Activated CD8-positive, alpha-beta T cell treated with anti-CD3 and anti-CD28 coated beads for 36 hours (primary cell): ENCODE measurements at regions not wholly inside any gene's neighbourhood (a gene's known extent, or its start where the extent isn't known, plus 50 kb on each side); places are given as distances from the start of the nearest gene placed in this dataset.

ENCODE experiments used
- ATAC-seq: fragments of 200-7000 bp; cut with Tn5 transposase; one replicate; pipeline ENCODE4 v1.10.0; 2021; ENCODE audit warnings: mild to moderate bottlenecking, moderate library complexity
- CTCF ChIA-PET: fragments of 350-600 bp; sonication (Branson Sonifier 250); formaldehyde crosslinking; loops from one replicate; lab custom pipeline; 2021; ENCODE audit warnings: antibody characterized with exemption; lab: Charles Lee
- POLR2A ChIA-PET: fragments of 350-600 bp; sonication (Branson Sonifier 250); formaldehyde crosslinking; loops from one replicate; lab custom pipeline; 2021; ENCODE audit warnings: antibody characterized with exemption; lab: Charles Lee
- DNase-seq: peaks from one replicate; pipeline ENCODE4 v3.0.0-alpha.2; 2020
- H3K27ac Mint-ChIP-seq: one replicate; pipeline ENCODE4 v1.8.0; 2021; ENCODE audit warnings: mild to moderate bottlenecking, mixed read lengths
- H3K27me3 Mint-ChIP-seq: one replicate; pipeline ENCODE4 v1.8.0; 2021; ENCODE audit warnings: mixed read lengths
- H3K36me3 Mint-ChIP-seq: one replicate; pipeline ENCODE4 v1.8.0; 2021; ENCODE audit warnings: low read depth, mixed read lengths
- H3K4me1 Mint-ChIP-seq: one replicate; pipeline ENCODE4 v1.8.0; 2021; ENCODE audit warnings: low read depth, mixed read lengths
- H3K4me3 Mint-ChIP-seq: one replicate; pipeline ENCODE4 v1.8.0; 2021; ENCODE audit warnings: mild to moderate bottlenecking, moderate library complexity, mixed read lengths
- H3K9me3 Mint-ChIP-seq: one replicate; pipeline ENCODE4 v1.8.0; 2021; ENCODE audit warnings: mixed read lengths
- CTCF ChIP-seq: fragments of 200-600 bp; IDR thresholded peaks from one replicate; pipeline ENCODE4 v1.8.0; 2022; ENCODE audit warnings: antibody characterized with exemption, mild to moderate bottlenecking
- intact Hi-C: fragments of 100-400 bp; cut with micrococcal nuclease; formaldehyde crosslinking; loops from one replicate; pipeline ENCODE4 v1.10.0; 2022

DNA sequence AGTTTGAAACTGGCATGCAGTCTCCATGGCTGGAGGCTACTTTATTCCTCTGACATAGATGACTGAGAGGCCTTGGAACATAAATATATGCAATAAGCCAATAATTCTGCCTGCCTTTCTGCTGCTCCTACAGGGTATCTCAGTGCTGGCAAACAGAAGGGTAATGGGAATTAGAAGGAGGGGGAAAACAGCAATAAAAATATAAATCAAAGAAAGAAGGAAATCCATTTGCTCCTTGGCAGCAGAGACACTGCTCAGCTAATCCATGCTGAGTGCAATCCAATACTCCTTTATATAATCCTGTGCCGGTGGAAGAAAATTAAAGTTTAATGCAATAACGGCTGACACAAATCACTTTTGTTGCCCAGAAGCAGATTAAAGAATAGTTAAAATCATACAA is 478.9 kb downstream of the SPATA31D1 start:
- TF ChIP-seq CTCF, result no peak
- no peak overlapping the region for H3K4me3 Mint-ChIP-seq
- H3K9me3 Mint-ChIP-seq, result no peaks in the 10 kb centered on the region
- ATAC-seq, result no peak
- no peaks in the 10 kb centered on the region for H3K4me1 Mint-ChIP-seq
- CTCF ChIA-PET, result no interaction called here
- H3K27ac Mint-ChIP-seq, result no peak overlapping the region
- intact Hi-C loops, result no loop called here
- H3K27me3 Mint-ChIP-seq, result peaks cover 1% of the 10 kb centered on the region
- no peaks in the 10 kb centered on the region for H3K36me3 Mint-ChIP-seq
- no peak for DNase-seq
- POLR2A ChIA-PET, result interaction anchor here (0.7 kb wide), 1 partner anchor 113 kb away, joined by 3 read pairs; no protein-coding TSS in a partner anchor

GRCh38 chr9:82474235-82474634 is 485.7 kb downstream of the SPATA31D1 start:
- no peaks in the 10 kb centered on the region for H3K4me1 Mint-ChIP-seq
- no peaks in the 10 kb centered on the region for H3K36me3 Mint-ChIP-seq
- ChIA-PET CTCF (no interaction called here), POLR2A (no interaction called here)
- H3K4me3 Mint-ChIP-seq, result no peak overlapping the region
- no peak for DNase-seq
- H3K9me3 Mint-ChIP-seq, result peaks cover 2% of the 10 kb centered on the region
- H3K27ac Mint-ChIP-seq, result no peak overlapping the region
- ATAC-seq, result no peak
- intact Hi-C loops, result no loop called here
- no peak for TF ChIP-seq CTCF
- no peaks in the 10 kb centered on the region for H3K27me3 Mint-ChIP-seq

DNA sequence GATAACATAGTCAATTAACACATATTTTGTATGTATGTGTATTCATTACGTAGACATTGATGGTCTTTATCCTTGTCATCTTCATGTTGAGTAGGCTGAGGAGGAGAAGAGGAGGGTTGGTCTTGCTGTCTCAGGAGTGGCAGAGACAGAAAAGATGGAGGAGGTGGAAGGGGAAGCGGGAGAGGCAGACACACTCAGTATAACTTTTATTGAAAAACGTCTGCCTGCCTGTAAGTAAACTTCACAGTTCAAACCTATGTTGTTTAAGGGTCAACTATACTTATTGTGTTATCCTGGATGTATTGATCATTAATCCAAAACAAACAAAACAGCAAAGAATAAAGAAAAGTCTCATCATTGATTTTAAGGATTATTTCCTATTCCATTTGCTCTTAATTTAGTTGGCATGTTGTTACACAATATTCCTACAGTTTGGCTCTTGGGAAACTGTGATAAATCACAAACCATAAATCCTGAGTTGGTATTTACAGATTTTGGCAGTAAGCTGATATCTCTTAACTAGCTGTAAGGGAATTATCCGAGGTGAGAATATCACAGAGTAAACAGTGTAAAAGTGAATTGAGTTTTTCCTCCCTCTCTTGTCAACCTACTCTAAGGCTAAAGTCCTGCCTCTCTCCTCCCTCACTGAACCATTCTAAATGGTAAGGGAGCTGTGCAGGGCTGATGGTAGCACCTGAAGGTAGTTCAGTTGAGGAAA is 487.2 kb downstream of the SPATA31D1 start:
- peaks cover 2% of the 10 kb centered on the region for H3K9me3 Mint-ChIP-seq
- DNase-seq (no peak), ATAC-seq (no peak)
- H3K4me1 Mint-ChIP-seq, result no peaks in the 10 kb centered on the region
- H3K27me3 Mint-ChIP-seq, result no peaks in the 10 kb centered on the region
- no peak overlapping the region for H3K27ac Mint-ChIP-seq
- H3K4me3 Mint-ChIP-seq, result no peak overlapping the region
- CTCF ChIA-PET, result no interaction called here
- POLR2A ChIA-PET, result no interaction called here
- no peak for TF ChIP-seq CTCF
- no peaks in the 10 kb centered on the region for H3K36me3 Mint-ChIP-seq
- intact Hi-C loops, result no loop called here

DNA sequence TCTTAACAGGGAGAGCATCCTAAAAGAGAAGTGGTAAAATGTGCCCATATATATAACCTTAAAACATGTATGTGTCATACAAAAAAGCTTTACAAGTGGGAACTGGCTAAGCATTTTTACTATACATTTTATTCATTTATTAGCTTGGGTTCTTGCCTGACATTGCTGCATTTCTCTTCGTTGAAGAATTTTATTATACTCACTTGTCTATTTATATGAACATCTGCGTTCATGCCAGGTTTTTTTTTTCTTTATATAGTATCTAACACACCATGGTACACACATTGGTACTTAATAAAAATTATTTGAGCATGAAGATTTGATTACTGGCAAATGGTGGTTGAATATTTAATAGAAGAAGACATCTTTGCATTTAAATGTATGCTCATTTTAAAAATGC is 492.3 kb downstream of the SPATA31D1 start:
- no peak for DNase-seq
- Mint-ChIP-seq H3K4me3 (no peak overlapping the region), H3K4me1 (no peaks in the 10 kb centered on the region), H3K27ac (no peak overlapping the region), H3K9me3 (peaks cover 3% of the 10 kb centered on the region), H3K27me3 (no peaks in the 10 kb centered on the region), H3K36me3 (no peaks in the 10 kb centered on the region)
- no peak for ATAC-seq
- intact Hi-C loops, result no loop called here
- no peak for TF ChIP-seq CTCF
- ChIA-PET POLR2A (no interaction called here), CTCF (no interaction called here)

DNA sequence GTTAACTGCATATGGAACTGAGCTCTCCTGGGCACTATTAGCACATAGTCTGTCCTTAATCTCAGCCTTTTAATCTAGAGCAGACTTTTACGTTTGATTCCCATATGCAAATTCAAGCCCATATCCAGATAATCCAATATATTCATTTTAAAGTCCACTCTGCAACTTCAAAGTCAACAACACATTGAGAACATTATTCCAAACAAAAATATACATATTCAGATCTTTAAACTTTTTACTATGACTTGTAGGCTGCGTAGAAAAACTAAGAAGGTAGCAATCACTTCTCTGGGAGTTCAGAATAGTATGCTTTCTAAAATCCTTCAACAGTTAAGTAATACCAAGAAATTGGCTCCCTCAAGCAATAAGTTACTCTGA is 499.4 kb downstream of the SPATA31D1 start:
- Mint-ChIP-seq H3K27me3 (no peaks in the 10 kb centered on the region), H3K4me1 (no peaks in the 10 kb centered on the region), H3K27ac (no peak overlapping the region), H3K36me3 (no peaks in the 10 kb centered on the region), H3K9me3 (peaks cover 3% of the 10 kb centered on the region), H3K4me3 (no peak overlapping the region)
- DNase-seq (no peak), ATAC-seq (no peak)
- POLR2A ChIA-PET, result no interaction called here
- intact Hi-C loops, result no loop called here
- no peak for TF ChIP-seq CTCF
- CTCF ChIA-PET, result no interaction called here
